ENCODE measurements at regions not wholly inside any gene's neighbourhood (a gene's known extent, or its start where the extent isn't known, plus 50 kb on each side); places are given as distances from the start of the nearest gene placed in this dataset.

DNA sequence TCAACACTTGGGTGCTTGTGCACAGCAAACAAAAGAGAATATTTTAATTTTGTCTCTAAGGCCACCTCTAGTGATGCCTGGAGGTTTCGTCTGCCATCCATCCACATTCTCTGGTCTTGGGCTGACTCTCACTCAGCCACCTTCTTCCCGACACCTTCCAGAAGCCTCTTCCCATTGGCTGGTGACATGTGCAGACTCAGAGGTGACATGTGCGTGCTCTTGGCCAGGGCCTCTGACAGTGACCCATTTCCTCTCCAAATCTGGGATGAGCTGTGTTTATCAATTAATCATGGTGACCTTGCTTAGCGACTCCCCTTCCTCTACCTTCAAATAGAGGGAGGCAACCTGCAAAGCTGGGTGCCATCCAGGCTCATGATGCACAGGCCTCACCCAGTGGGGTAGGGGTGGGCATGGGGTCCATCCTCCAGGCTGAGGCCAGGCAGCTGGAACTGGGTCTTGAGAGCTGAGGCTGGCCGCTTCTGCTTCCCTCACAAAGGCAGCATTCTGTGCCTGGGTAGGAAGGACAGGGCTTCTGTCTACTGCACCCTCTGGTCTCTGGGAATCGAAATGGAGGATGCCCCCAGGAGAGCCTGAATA, 91.8 kb downstream of the DHCR7 start:
- TF ChIP-seq, protein P1, sequence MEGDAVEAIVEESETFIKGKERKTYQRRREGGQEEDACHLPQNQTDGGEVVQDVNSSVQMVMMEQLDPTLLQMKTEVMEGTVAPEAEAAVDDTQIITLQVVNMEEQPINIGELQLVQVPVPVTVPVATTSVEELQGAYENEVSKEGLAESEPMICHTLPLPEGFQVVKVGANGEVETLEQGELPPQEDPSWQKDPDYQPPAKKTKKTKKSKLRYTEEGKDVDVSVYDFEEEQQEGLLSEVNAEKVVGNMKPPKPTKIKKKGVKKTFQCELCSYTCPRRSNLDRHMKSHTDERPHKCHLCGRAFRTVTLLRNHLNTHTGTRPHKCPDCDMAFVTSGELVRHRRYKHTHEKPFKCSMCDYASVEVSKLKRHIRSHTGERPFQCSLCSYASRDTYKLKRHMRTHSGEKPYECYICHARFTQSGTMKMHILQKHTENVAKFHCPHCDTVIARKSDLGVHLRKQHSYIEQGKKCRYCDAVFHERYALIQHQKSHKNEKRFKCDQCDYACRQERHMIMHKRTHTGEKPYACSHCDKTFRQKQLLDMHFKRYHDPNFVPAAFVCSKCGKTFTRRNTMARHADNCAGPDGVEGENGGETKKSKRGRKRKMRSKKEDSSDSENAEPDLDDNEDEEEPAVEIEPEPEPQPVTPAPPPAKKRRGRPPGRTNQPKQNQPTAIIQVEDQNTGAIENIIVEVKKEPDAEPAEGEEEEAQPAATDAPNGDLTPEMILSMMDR (IDR thresholded peaks at IDR 0.05), result no peak
- no peak for TF ChIP-seq GABPA (IDR thresholded peaks at IDR 0.05; ENCODE audit: low read depth)
- no peak for TF ChIP-seq EP300 (IDR thresholded peaks at IDR 0.05; ENCODE audit: borderline replicate concordance in 1 of 2, low read depth in 1 of 2, low read length in 1 of 2)
- no peak for TF ChIP-seq RFX5 (IDR thresholded peaks at IDR 0.05; ENCODE audit: low read length)
- no peak for TF ChIP-seq POLR2AphosphoS5 (IDR thresholded peaks at IDR 0.05; ENCODE audit: low read depth, low read length)
- TF ChIP-seq SMC3 (IDR thresholded peaks at IDR 0.05; ENCODE audit: low read depth, low read length), result no peak
- TF ChIP-seq MAX (IDR thresholded peaks at IDR 0.05; ENCODE audit: low read depth), result no peak
- TF ChIP-seq RXRA (IDR thresholded peaks at IDR 0.05; ENCODE audit: borderline replicate concordance, low read depth), result no peak
- no peak for TF ChIP-seq RAD21 (IDR thresholded peaks at IDR 0.05; ENCODE audit: low read length)
- TF ChIP-seq FOXJ3 (CRISPR knock-in tag; IDR thresholded peaks at IDR 0.05), result no peak
- no peak for TF ChIP-seq EZH2phosphoT487 (IDR thresholded peaks at IDR 0.05; ENCODE audit: borderline replicate concordance, low read depth)
- no peak for TF ChIP-seq YY1 (IDR thresholded peaks at IDR 0.05; ENCODE audit: low read depth)
- TF ChIP-seq ELF1 (IDR thresholded peaks at IDR 0.05), result no peak
- TF ChIP-seq, protein P2, sequence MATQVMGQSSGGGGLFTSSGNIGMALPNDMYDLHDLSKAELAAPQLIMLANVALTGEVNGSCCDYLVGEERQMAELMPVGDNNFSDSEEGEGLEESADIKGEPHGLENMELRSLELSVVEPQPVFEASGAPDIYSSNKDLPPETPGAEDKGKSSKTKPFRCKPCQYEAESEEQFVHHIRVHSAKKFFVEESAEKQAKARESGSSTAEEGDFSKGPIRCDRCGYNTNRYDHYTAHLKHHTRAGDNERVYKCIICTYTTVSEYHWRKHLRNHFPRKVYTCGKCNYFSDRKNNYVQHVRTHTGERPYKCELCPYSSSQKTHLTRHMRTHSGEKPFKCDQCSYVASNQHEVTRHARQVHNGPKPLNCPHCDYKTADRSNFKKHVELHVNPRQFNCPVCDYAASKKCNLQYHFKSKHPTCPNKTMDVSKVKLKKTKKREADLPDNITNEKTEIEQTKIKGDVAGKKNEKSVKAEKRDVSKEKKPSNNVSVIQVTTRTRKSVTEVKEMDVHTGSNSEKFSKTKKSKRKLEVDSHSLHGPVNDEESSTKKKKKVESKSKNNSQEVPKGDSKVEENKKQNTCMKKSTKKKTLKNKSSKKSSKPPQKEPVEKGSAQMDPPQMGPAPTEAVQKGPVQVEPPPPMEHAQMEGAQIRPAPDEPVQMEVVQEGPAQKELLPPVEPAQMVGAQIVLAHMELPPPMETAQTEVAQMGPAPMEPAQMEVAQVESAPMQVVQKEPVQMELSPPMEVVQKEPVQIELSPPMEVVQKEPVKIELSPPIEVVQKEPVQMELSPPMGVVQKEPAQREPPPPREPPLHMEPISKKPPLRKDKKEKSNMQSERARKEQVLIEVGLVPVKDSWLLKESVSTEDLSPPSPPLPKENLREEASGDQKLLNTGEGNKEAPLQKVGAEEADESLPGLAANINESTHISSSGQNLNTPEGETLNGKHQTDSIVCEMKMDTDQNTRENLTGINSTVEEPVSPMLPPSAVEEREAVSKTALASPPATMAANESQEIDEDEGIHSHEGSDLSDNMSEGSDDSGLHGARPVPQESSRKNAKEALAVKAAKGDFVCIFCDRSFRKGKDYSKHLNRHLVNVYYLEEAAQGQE (IDR thresholded peaks at IDR 0.05; ENCODE audit: low read depth, low read length), result no peak

Data from SK-N-SH (cell line).